Retinal pigment epithelial cell (primary cell): ENCODE measurements at regions not wholly inside any gene's neighbourhood (a gene's known extent, or its start where the extent isn't known, plus 50 kb on each side); places are given as distances from the start of the nearest gene placed in this dataset.

ENCODE experiments used
- DNase-seq: peaks from one replicate; pipeline ENCODE4 v3.0.0-alpha.2; 2010; ENCODE audit warnings: low read depth
- H3K4me3 ChIP-seq: 2 replicates; pipeline ENCODE4 v1.5.1; 2011; ENCODE audit warnings: mild to moderate bottlenecking, low read length, control low read depth, moderate library complexity
- CTCF ChIP-seq: conservative IDR thresholded peaks from 2 replicates; pipeline ENCODE4 v1.5.1; 2011; ENCODE audit warnings: low read depth, low read length, control low read depth, inconsistent platforms

GRCh38 chr4:71260544-71260943 lies 78.3 kb upstream of the SLC4A4 start:
- DNase-seq: no peak
- H3K4me3 ChIP-seq: no peak overlapping the region
- TF ChIP-seq CTCF: no peak

- H3K4me3 ChIP-seq: no peak overlapping the region
- no peak for DNase-seq
- TF ChIP-seq CTCF: no peak
Measured at GRCh38 chr4:71261001-71261400, 77.8 kb upstream of the SLC4A4 start.

GRCh38 chr4:71261633-71262121 lies 77.1 kb upstream of the SLC4A4 start:
- no peak for TF ChIP-seq CTCF
- no peak overlapping the region for H3K4me3 ChIP-seq
- DNase-seq: no peak

- no peak for TF ChIP-seq CTCF
- no peak overlapping the region for H3K4me3 ChIP-seq
- peak; percentile 86 for DNase-seq
Measured at GRCh38 chr4:71262161-71262560, 76.7 kb upstream of the SLC4A4 start.

- H3K4me3 ChIP-seq: no peak overlapping the region
- no peak for TF ChIP-seq CTCF
- no peak for DNase-seq
Measured at GRCh38 chr4:71266090-71266794, 72.6 kb upstream of the SLC4A4 start.

- TF ChIP-seq CTCF: no peak
Measured at GRCh38 chr4:71267244-71267643, 71.6 kb upstream of the SLC4A4 start.

GRCh38 chr4:71268166-71268565 lies 70.7 kb upstream of the SLC4A4 start:
- no peak for DNase-seq
- no peak for TF ChIP-seq CTCF
- H3K4me3 ChIP-seq: no peak overlapping the region

More at GRCh38 chr4:71267244-71267643, 71.6 kb upstream of the SLC4A4 start:
- H3K4me3 ChIP-seq: no peak overlapping the region
- no peak for DNase-seq
